HG03064 (cell line): ENCODE measurements at regions not wholly inside any gene's neighbourhood (a gene's known extent, or its start where the extent isn't known, plus 50 kb on each side); places are given as distances from the start of the nearest gene placed in this dataset.

Experiments used
- ATAC-seq: cut with Tn5 transposase; IDR thresholded peaks from one replicate; pipeline ENCODE4 v1.9.1; 2021; ENCODE audit warnings: low read depth; ENCODE audit not compliant: unreplicated experiment

DNA sequence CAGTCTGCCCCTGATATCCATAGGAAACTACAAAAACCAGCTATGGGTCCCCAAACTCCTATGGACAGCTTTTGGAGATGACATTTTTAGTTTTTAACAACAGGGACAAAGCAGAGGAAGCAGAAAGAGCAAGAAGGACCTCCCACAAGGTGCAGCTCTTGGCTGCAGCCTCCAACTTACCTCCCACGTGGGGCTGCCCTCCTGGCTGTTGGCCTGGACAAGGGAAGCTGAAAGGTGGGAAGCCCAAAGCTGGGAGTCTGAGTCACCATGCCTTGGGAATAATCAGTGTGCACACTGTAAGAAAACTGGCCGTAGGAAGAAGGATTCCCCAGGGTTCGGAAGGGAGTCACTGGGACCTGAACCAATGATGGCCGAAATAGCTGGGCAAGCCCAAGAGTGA lies 51.8 kb upstream of the PAX1 start:
- no peak for ATAC-seq

DNA sequence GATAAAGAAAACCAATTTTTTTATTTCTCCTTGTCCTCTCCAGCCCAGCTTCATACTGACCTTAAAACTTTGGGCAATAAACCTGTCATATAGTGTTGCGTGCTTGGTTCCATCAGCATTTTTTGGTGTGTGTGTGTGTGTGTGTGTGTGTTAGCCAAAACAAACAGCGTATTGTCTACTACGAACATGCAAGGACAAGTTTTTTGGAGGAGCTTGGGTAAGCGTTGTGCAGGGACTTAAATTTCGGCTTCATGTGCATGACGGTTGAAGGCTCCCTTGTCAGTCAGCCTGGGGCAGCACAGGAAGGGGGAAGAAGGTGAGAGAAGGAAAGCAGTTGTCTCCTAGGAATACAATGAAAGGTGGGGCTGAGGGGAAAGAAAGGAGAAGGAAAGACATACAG lies 62.0 kb upstream of the PAX1 start:
- ATAC-seq = no peak

DNA sequence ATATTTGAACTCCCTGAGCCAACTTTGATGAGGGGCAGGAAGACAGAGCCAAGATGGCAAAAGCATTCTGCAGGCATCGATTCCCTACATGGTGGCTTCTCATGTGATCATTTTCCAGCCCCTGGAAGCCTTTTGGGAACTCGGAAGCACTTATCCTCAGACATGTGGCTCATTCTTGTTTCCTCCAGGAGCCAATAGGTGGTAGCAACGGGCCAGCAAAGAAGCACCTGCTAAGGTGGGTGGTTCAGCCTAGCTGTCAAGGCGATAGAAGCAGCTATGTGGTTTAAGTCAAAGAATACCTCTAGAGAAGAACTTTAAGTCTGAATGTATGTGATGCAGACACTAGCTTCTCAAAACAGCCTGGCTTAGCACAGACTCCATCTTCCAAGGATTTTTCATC lies 64.9 kb upstream of the PAX1 start:
- no peak for ATAC-seq

DNA sequence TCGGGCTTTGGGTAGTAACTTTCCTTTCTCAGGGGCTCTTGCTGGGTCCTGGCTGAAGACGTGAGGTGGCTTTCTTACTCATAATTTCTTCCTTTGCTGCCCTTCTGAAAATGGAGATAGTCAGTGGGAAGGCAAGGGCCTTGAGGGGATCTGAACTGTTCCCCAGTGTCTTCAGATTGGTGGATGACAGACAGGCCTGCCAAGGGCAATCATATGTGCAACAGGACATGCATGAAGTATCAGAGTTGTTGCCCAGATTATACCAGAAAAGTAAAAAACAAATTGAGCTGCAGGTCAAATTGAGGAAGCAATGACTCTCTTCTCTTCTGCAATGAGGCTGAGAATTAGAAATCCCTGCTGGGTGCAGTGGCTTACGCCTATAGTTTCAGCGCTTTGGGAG lies 71.6 kb upstream of the PAX1 start:
- ATAC-seq = no peak

DNA sequence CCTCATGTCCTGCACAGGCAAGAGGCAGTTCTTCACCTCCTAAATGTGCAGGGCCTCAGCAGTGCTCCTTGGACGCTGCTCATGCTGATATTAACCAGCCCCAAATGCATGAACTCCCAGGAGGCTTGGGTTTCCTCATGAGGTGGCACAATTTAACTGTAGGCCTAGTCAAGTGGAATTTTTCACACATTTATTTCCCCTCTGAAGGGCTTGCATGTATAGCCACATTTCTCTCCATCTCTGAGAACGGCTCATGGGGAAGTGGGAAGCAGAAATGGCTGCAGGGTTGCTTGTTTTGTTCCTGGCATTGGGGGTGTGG lies 72.8 kb upstream of the PAX1 start:
- ATAC-seq = no peak

DNA sequence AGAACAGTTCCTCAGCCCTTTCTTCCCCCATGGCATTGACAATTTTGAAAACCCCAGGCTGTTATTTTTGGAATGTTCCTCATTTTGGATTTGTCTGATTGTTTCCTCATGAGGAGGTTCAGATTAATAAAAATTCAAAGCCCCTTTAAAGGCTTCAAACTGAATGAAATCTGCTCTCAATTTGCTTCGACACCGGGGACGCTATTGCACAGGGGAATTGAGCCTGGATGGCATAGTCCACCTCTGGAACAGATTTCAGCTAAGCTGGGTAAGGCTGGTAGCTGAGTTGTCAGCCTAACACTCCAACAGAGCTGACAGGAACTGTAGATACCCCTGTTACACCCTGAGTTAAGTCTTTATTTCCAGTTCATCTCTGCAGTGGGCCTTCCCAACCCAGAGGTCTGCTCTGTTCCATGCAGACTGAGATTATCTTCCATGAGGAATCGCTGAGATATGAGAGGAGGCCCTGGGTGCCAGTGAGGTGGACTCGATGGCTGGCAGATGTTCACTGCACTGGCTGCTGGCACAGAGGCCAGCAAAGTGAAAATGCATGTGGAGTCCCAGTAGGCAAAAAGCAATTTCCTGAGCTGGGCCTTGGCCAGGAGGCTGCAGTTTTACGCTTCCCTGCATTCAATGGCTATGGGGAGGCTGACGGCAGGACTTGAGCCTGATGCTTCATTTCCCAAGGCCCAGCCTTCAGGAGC lies 73.3 kb upstream of the PAX1 start:
- ATAC-seq = no peak

DNA sequence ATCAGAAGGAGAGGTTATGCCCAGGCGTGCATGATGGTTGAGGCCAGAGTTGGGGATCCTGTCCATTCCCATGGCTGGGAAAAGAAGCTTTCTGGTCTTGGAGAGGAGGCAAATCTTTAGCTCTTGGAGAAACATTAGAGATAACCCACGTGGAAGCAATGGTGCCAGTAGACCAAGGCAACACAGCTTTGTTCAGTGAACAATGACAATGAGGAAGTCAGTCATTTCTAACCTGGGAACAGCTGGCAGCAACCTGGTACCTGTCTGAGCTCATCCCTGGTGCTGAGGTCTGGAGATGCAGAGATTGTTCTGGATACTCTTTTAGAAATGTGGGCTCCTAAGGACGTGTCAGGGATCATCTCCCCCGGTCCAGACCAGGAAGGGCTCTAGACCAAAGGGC lies 76.7 kb upstream of the PAX1 start:
- ATAC-seq = no peak

DNA sequence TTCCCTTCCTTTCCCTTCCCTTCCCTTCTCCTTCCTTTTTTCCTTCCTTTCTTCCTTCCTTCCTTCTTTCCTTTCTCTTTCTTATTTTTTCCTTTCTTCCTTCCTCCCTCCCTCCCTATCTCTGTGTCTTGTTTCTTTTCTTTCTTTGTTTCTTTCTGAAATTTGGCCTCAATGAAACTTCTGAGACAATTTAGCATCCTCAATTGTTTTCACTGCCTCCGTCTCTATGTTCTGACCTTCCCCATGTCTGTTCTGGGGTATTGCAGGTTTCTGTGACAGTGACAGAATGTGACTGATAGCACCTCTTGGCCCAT lies 81.7 kb upstream of the PAX1 start:
- ATAC-seq = no peak

DNA sequence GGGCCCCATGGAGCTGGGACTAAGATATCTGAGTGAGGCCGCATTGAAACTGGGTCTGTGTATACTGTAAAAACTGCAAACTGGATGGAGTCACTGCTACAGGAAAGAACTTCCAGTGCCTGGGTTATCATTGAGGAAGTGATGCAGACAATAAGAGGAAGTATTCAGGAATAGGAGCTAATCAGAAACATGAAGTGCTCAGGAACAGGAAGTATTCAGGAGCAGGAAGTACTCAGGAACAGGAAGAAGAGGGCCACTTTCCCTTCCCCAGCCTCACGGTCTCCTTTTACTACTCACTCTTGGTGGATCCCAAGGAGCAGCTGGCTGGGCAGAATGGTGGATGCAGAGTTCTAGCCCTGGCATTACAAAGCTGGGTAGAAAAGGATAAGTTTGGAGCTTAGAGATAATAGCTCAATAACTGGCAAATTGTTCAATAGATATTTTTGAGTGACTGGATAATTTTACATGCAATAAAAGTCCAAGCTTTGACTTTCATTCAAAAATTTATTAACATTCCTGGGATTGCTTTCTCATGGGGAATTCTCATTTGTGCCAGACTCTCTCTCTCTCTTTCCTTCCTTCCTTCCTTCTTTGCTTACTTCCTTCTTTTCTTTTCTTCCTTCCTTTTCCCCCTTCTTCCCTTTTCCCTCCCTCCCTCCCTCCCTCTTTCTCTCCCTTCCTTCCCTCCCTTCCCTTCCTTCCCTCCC lies 82.2 kb upstream of the PAX1 start:
- ATAC-seq = no peak

DNA sequence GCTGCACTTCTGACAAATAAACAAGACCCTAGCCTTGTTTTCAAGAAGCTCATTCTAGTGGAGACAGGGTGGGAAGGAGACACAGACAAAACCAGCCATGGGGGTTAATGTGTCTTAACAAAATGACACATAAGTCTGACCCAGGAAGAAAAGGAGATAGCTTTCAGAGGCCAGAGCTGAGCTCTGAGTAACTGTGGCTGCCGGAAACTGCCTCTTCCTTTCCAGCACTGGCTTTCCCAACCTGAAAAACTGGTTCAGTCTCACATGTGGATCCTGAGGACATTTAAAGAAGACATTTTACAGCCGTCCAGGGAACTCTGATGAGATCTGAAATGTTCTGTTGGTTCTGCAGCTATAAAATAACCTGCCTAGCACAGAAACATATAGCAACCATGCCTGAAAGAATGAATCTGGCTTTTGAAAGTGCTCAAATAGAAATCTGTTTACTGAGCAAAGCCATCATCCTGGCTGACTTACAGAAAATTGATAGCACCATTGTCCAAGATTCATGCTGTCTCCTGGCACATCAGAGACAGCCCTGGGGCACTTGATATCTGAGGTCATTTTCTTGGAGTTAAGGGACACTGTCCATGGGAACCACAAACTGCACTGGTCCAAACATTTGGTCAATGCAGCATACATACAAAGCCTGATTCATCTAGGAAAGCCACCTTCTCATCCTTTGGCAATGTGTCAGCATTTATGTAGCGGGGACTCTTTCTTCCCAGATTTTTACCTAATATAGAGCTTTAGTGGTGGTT lies 83.2 kb upstream of the PAX1 start:
- no peak for ATAC-seq

DNA sequence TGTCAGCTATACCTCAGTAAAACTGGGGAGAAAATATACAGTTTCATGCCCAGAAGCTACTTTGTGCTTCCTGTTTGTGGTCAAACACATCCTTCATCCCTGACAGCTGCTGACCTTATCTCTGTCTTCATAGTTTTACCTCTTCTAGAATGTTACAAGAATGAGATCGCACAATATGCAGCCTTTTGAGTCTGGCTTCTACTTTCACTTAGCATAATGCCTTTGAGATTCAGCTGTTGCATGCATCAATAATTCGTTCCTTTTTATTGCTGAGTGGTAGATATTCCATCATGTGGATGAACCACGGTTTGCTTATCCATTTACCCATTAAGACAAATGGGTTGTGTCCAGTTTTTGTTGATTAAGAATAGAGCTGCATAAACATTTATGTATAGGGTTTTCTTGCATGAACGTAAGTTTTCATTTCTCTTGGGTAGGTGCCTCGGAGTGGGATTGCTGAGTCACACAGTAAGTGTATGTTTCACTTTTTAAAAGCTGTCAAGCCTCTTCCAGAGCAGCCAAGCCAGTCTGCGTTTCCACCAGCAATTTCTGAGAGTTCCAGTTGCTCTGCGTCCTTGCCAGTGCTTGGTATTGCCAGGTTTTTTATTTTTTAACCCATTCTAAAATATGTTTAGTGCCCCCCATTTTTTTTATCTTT lies 86.6 kb upstream of the PAX1 start:
- peak; percentile 63 for ATAC-seq

DNA sequence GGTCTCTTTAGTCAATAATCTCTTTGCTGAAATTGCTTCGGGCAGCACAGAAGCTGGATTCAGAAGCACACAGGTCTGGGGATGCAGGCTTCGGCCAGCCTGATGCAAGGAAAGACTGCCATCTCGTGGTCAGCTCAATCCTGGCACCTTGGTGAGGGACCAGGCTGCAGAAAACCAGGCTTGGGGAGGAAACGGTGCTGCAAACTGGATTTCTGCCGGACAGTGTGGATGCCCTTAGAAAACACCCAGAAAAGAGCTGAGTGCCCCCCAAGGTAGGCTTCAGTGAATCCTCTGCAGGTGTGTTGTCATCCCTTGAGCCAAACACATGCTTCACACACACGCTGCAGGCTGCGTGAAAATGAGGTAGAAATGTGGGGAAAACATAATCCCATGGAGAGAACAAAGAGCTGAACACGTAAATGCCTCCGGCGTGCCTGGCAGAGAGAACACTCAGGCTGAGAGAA lies 89.8 kb upstream of the PAX1 start:
- no peak for ATAC-seq

DNA sequence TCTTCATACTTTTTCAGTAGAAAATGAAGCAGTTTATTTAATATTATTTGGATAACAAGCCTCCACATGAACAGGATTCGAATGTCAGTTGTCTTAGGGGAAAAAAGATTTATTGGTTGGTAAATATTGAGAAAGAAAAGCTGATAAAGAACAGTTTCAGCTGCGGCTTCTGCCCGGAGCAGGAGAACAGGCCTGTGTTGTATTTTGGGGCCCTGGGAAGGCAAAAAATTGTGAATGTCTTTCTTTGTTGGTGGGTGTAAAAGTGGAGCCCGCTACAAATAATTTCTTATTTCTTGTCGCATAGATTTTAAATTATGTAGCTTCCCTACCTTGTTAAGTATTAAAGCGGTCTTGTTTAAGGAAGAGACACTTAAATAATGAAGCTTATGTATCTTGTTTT lies 90.5 kb upstream of the PAX1 start:
- ATAC-seq = no peak

DNA sequence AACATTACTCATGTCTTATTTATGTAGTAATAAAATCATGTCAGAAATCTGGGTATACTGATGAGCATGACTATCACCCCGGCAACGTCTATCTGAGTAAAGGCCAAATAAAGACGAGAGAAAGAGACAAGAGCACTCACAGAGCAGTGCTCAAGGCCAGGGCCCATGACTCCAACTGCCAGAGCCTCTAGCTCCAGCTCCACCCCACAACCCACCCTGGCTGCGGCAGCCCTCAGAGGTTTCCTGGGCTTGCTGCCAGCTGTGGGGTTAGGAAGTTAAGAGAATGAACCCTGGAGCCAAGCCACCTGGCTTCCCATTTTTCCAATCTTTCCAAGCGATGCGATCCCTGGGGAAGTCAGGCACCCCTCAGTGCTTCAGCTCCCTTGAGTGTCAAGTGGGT lies 92.0 kb upstream of the PAX1 start:
- ATAC-seq = no peak

DNA sequence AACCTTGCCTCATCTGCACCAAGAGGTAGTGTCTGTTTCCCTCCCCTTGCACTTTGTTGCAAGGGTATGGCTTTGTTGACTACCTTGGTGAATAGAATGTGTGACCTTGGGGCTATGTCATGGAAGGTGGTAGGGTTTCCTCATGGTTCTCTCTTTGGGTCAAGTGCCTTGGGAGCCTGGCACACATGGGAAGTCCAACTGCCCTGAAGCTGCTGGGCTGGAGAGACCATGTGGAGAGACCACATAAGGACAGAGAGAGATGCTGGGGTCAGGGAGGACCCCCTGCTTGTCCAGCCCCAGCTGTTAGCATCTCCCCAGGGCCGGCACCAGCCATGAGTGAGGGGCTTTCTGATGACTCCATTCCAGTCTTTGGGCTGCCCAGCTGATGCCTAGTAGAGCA lies 95.5 kb upstream of the PAX1 start:
- ATAC-seq = no peak

DNA sequence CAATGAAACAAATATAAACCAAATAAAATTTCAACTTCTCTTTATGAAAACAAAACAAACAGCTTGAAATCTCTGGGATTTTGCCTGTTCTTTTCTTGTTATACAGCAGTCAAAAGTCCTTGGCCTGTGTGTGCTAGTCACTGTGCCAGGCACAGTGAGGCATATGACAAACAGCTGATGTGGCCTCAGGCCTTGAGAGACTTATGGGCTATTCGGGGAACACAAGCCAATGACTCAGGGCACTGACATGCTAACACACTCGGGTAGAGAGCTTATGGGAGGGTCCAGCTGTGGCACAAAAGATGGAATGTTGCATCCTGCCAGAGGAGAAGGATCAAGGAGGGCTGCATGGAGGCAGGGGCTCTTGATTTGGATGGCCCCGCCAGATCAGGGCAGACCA lies 95.4 kb upstream of the NKX2-2 start:
- ATAC-seq = no peak

DNA sequence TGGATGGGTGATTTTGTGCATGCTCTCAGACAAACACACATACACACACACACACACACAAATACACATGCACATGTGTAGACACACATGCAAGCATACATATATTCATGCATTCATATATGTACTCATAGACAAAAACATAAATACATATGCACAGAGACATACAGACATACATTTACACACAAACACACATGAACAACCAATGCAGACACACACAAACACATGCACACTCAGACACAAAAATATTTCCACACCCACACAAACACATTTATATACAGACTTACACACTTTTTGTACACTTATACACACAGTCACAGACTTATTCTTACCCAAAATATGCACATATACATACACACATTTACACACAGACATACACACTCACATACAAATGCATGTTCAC lies 94.9 kb upstream of the NKX2-2 start:
- no peak for ATAC-seq

DNA sequence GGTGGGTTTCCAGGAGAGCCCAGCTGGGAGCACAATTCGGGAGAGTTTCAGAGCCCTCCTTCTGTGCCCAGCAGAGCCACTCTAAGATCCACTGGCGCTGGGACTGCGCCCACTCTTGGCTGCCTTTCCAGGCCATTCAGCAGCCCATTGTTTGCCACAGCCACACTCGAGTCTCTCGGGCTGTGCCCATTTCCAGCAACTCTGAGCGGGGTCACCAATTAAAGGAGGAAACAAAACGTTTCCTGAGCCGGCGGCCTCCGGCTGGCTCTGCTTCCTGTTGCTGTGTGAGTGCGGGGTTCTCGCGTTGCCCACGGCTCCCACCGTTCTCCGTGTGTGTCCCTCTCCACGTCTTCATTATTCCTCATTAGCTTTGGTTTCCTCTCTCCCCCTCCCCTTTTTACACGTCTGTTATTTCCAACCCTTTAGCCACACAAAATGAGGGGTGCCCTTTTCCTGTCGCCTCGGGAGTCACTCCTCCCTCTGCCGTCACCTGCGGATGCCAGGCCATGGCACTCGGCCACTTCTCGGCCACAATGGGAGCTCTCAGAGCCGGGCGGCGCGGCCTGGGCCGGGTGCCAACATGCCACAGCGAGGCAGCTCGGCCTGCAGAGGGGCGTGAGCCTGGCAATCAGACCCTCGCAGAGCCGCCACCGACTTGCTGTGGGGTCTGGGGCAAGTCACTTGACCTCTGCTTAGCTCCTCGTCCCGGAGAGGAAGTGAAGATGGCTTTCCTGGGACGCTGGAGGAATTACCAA lies 94.3 kb upstream of the NKX2-2 start:
- no peak for ATAC-seq

DNA sequence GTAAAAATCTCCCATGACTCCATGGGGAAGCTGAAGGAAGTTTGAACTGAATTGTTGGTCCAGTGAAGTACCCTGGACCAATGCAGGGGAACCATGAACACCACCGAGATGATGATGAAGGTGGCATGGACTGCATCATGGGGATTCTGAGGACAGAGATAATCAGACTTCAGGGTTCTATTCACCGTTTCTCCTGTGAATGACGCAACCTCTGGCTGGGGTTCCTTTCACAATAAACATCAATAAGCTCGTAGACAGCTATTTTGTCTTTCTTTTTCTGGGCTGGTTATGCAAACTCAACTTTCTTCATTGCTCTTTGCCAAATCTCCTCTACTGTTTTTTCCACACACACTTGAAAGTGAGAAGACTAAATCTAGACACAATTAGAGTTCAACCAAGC lies 87.9 kb upstream of the NKX2-2 start:
- ATAC-seq = no peak

DNA sequence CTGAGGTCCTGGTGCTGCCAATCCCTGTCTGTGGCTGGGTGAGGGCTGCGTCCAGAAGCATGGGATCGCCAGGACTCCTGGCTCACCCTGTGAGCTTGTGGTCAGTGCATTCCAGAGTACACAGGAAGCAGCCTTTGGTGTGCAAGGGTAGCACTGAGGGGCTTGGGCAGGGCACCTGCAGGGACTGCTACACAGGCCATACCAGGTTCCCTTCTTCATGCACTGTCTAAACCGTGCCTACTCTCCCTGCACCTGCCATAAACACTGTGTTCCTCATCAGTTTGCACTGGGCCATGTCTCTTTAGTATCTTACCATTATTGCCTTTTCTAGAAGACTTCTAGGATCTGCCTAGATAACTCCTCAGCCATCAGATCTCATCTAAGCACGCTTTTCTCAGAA lies 72.8 kb upstream of the NKX2-2 start:
- ATAC-seq = no peak
